ENCODE measurements at regions not wholly inside any gene's neighbourhood (a gene's known extent, or its start where the extent isn't known, plus 50 kb on each side); places are given as distances from the start of the nearest gene placed in this dataset.

DNA sequence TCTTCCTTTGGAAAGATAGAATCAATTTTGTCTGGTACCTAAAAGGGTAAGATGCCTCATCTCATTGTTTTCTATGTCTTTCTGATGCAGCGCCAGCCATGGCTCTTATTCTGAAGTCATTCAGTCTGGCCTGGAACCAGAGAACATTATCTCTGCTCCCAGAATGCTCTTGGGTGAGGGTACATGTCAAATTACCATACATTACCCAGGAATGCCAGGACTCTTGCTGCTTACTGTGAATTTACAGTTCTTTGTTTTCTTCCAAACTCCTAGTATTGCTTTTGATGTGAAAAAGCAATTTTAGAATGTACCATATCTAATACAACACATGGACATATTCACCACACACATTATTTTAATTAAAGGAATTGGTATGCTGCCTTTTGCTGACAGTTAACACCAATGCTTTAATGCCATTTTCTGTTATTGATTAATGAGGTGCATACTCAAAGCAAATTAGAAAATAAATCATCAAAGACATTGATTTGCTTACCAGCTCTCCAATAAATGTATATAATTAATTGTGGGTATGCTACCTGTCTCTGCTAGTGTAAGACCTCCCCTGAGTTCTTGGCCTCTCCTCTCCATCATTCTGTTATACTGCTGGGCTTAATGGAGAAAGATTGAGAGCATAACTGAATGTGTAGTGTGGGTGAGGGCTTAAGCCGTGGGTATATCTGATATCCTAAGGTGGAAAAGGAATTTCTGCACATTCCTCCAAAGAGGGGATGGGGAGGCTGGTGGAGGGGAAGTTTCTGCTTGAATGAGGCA, 337.7 kb downstream of the C12orf75 start:
- Histone ChIP-seq H3K9me2 (ENCODE audit: insufficient read depth) (no peaks in the 10 kb centered on the region), H3K27me3 (ENCODE audit: insufficient read depth, low read length) (no peaks in the 10 kb centered on the region), H3K4me1 (ENCODE audit: control insufficient read depth in 1 of 2, insufficient read depth in 2 of 2, low read length in 2 of 2) (no peaks in the 10 kb centered on the region), H3K36me3 (ENCODE audit: control insufficient read depth in 1 of 2, insufficient read depth in 2 of 2, low read length in 2 of 2) (no peaks in the 10 kb centered on the region), H3K9ac (ENCODE audit: low read length) (no peak overlapping the region), H2AFZ (ENCODE audit: low read depth, low read length, poor library complexity, severe bottlenecking) (no peak overlapping the region), H4K20me1 (ENCODE audit: insufficient read depth) (no peaks in the 10 kb centered on the region), H3K79me2 (ENCODE audit: insufficient read depth, low read length) (no peaks in the 10 kb centered on the region), H3K4me3 (replicated peaks in 1 of 2; ENCODE audit: low read depth in 1 of 2, low read length in 2 of 2) (no peak overlapping the region), H3K4me2 (ENCODE audit: low read length) (no peak overlapping the region), H3K9me3 (ENCODE audit: control insufficient read depth in 1 of 2, insufficient read depth in 1 of 2, low read depth in 1 of 2, low read length in 2 of 2) (no peaks in the 10 kb centered on the region), H3K27ac (ENCODE audit: low read depth, low read length) (no peak overlapping the region)
- RAD21 ChIA-PET (ENCODE audit: low non-redundant PET in 1 of 2, low total read pairs in 2 of 2, uncharacterized antibody in 2 of 2, unreplicated experiment in 2 of 2): no interaction called here
- no TSS peak for BruUV-seq (replicated peaks)
- DNase-seq (ENCODE audit: low read depth, low spot score) (no peak), ATAC-seq (no peak)
- intact Hi-C loops (cut with micrococcal nuclease): no loop called here
- no peak for TF ChIP-seq ATF3 (IDR thresholded peaks at IDR 0.05)
- no peak for TF ChIP-seq CBX3 (IDR thresholded peaks at IDR 0.05; ENCODE audit: low read depth)
- no peak for TF ChIP-seq SRF (IDR thresholded peaks at IDR 0.05; ENCODE audit: low read depth)
- no peak for TF ChIP-seq CTCF (IDR thresholded peaks at IDR 0.05 in 2 of 3, conservative IDR thresholded peaks at IDR 0.05 in 1 of 3; ENCODE audit: borderline replicate concordance in 1 of 3, insufficient read depth in 1 of 3, low read depth in 2 of 3, low read length in 2 of 3)
- TF ChIP-seq POLR2A (IDR thresholded peaks at IDR 0.05; ENCODE audit: borderline replicate concordance, extremely low read depth, insufficient read depth, insufficient read length): no peak
- TF ChIP-seq RAD21 (IDR thresholded peaks at IDR 0.05; ENCODE audit: low read depth): no peak
- no peak for TF ChIP-seq ZFX (IDR thresholded peaks at IDR 0.05)
- no peak for TF ChIP-seq JUND (IDR thresholded peaks at IDR 0.05)
- no peak for TF ChIP-seq TCF7L2 (IDR thresholded peaks at IDR 0.05; ENCODE audit: borderline replicate concordance, extremely low read depth, insufficient read depth, insufficient read length)
- TF ChIP-seq SIN3A (IDR thresholded peaks at IDR 0.05; ENCODE audit: low read depth): no peak
- TF ChIP-seq REST (IDR thresholded peaks at IDR 0.05; ENCODE audit: low read depth): no peak
- TF ChIP-seq, protein P1, sequence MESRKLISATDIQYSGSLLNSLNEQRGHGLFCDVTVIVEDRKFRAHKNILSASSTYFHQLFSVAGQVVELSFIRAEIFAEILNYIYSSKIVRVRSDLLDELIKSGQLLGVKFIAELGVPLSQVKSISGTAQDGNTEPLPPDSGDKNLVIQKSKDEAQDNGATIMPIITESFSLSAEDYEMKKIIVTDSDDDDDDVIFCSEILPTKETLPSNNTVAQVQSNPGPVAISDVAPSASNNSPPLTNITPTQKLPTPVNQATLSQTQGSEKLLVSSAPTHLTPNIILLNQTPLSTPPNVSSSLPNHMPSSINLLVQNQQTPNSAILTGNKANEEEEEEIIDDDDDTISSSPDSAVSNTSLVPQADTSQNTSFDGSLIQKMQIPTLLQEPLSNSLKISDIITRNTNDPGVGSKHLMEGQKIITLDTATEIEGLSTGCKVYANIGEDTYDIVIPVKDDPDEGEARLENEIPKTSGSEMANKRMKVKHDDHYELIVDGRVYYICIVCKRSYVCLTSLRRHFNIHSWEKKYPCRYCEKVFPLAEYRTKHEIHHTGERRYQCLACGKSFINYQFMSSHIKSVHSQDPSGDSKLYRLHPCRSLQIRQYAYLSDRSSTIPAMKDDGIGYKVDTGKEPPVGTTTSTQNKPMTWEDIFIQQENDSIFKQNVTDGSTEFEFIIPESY (IDR thresholded peaks at IDR 0.05; ENCODE audit: extremely low read depth, insufficient replicate concordance, low read length): no peak
- TF ChIP-seq, protein P2, sequence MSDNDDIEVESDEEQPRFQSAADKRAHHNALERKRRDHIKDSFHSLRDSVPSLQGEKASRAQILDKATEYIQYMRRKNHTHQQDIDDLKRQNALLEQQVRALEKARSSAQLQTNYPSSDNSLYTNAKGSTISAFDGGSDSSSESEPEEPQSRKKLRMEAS (IDR thresholded peaks at IDR 0.05): no peak
- TF ChIP-seq YY1 (IDR thresholded peaks at IDR 0.05; ENCODE audit: extremely low read depth, insufficient replicate concordance, low read depth, low read length): no peak
- TF ChIP-seq ZNF274 (IDR thresholded peaks at IDR 0.05; ENCODE audit: low read depth, low read length): no peak
- TF ChIP-seq POLR2AphosphoS5 (IDR thresholded peaks at IDR 0.05; ENCODE audit: low read depth, low read length): no peak
- no peak for TF ChIP-seq SP1 (IDR thresholded peaks at IDR 0.05; ENCODE audit: low read depth)
- no peak for TF ChIP-seq ELF1 (IDR thresholded peaks at IDR 0.05; ENCODE audit: borderline replicate concordance, low read depth)
- no peak for TF ChIP-seq FOSL1 (IDR thresholded peaks at IDR 0.05; ENCODE audit: low read depth)
- POLR2A ChIA-PET: no interaction called here
- CTCF ChIA-PET: no interaction called here
